GM12878 (cell line): ENCODE measurements at regions not wholly inside any gene's neighbourhood (a gene's known extent, or its start where the extent isn't known, plus 50 kb on each side); places are given as distances from the start of the nearest gene placed in this dataset.

Experiments
- BACH1 ChIP-seq: fragments of 450-650 bp; IDR thresholded peaks from 2 replicates; pipeline ENCODE4 v1.6.1; 2017; ENCODE audit warnings: mild to moderate bottlenecking, borderline replicate concordance
- ELK1 ChIP-seq: IDR thresholded peaks from 2 replicates; pipeline ENCODE4 v1.6.1; 2012; ENCODE audit warnings: low read depth, low read length, improper control_type of control experiment
- HDAC6 ChIP-seq: fragments of 200-600 bp; sonication (generic); IDR thresholded peaks from one replicate; pipeline ENCODE4 v1.8.0; 2017; ENCODE audit warnings: antibody characterized with exemption; ENCODE audit not compliant: unreplicated experiment
- IKZF1 ChIP-seq: fragments of 450-650 bp; conservative IDR thresholded peaks from 2 replicates; pipeline ENCODE4 v1.6.1; 2017; ENCODE audit warnings: antibody characterized with exemption, mild to moderate bottlenecking
- MYB ChIP-seq: fragments of 150-350 bp; IDR thresholded peaks from 2 replicates; pipeline ENCODE4 v1.6.1; 2014; ENCODE audit warnings: mild to moderate bottlenecking, low read depth, low read length, borderline replicate concordance
- PAX5 ChIP-seq: IDR thresholded peaks from 2 replicates; pipeline ENCODE4 v1.6.1; 2011; ENCODE audit warnings: low read depth, low read length, borderline replicate concordance
- RAD21 ChIP-seq: IDR thresholded peaks from 2 replicates; pipeline ENCODE4 v1.6.1; 2011; ENCODE audit warnings: mild to moderate bottlenecking, low read depth, low read length, moderate library complexity; ENCODE audit not compliant: insufficient read depth
- SUZ12 ChIP-seq: fragments of 200-600 bp; sonication (generic); IDR thresholded peaks from one replicate; pipeline ENCODE4 v1.6.1; 2018; ENCODE audit warnings: antibody characterized with exemption, mild to moderate bottlenecking; ENCODE audit not compliant: unreplicated experiment
- ZSCAN29 ChIP-seq: fragments of 450-650 bp; IDR thresholded peaks from 2 replicates; pipeline ENCODE4 v1.6.1; 2017; ENCODE audit warnings: mild to moderate bottlenecking, moderate library complexity
- TF ChIP-seq, protein P1 (sequence below), 3 experiments: IDR thresholded peaks in 2 of 3; conservative IDR thresholded peaks in 1 of 3; 2 replicates each; pipeline ENCODE4 v1.5.1; 2011; ENCODE audit warnings: low read depth in 3 of 3, low read length in 3 of 3, mild to moderate bottlenecking in 3 of 3, control low read depth in 2 of 3, moderate library complexity in 2 of 3, inconsistent platforms in 1 of 3, mixed read lengths in 1 of 3; ENCODE audit not compliant: control insufficient read depth in 2 of 3, insufficient read depth in 1 of 3; ENCODE audit errors: extremely low read depth in 1 of 3
- TF ChIP-seq, protein P2 (sequence below): fragments of 450-650 bp; IDR thresholded peaks from 2 replicates; pipeline ENCODE4 v1.6.1; 2016; ENCODE audit warnings: mild to moderate bottlenecking
- TF ChIP-seq, protein P3 (sequence below): IDR thresholded peaks from 2 replicates; pipeline ENCODE4 v1.6.1; 2012; ENCODE audit warnings: low read depth, low read length, improper control_type of control experiment

- TF ChIP-seq ELK1: no peak
- no peak for TF ChIP-seq RAD21
- TF ChIP-seq, protein P1, sequence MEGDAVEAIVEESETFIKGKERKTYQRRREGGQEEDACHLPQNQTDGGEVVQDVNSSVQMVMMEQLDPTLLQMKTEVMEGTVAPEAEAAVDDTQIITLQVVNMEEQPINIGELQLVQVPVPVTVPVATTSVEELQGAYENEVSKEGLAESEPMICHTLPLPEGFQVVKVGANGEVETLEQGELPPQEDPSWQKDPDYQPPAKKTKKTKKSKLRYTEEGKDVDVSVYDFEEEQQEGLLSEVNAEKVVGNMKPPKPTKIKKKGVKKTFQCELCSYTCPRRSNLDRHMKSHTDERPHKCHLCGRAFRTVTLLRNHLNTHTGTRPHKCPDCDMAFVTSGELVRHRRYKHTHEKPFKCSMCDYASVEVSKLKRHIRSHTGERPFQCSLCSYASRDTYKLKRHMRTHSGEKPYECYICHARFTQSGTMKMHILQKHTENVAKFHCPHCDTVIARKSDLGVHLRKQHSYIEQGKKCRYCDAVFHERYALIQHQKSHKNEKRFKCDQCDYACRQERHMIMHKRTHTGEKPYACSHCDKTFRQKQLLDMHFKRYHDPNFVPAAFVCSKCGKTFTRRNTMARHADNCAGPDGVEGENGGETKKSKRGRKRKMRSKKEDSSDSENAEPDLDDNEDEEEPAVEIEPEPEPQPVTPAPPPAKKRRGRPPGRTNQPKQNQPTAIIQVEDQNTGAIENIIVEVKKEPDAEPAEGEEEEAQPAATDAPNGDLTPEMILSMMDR (IDR thresholded peaks at IDR 0.05 in 2 of 3, conservative IDR thresholded peaks at IDR 0.05 in 1 of 3; ENCODE audit: control insufficient read depth in 2 of 3, extremely low read depth in 1 of 3, insufficient read depth in 1 of 3, low read depth in 3 of 3, low read length in 3 of 3): no peak
- TF ChIP-seq MYB: no peak
- TF ChIP-seq IKZF1: no peak
- TF ChIP-seq SUZ12: no peak
- no peak for TF ChIP-seq BACH1
- TF ChIP-seq, protein P2, sequence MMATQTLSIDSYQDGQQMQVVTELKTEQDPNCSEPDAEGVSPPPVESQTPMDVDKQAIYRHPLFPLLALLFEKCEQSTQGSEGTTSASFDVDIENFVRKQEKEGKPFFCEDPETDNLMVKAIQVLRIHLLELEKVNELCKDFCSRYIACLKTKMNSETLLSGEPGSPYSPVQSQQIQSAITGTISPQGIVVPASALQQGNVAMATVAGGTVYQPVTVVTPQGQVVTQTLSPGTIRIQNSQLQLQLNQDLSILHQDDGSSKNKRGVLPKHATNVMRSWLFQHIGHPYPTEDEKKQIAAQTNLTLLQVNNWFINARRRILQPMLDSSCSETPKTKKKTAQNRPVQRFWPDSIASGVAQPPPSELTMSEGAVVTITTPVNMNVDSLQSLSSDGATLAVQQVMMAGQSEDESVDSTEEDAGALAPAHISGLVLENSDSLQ: no peak
- TF ChIP-seq PAX5: no peak
- TF ChIP-seq, protein P3, sequence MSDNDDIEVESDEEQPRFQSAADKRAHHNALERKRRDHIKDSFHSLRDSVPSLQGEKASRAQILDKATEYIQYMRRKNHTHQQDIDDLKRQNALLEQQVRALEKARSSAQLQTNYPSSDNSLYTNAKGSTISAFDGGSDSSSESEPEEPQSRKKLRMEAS: no peak
- no peak for TF ChIP-seq ZSCAN29
- TF ChIP-seq HDAC6: no peak
Measured at GRCh38 chr2:16294791-16295190, 354.4 kb downstream of the MYCN start.
